GM19351 (cell line): ENCODE measurements at regions not wholly inside any gene's neighbourhood (a gene's known extent, or its start where the extent isn't known, plus 50 kb on each side); places are given as distances from the start of the nearest gene placed in this dataset.

Source experiments
- ATAC-seq: cut with Tn5 transposase; IDR thresholded peaks from one replicate; pipeline ENCODE4 v1.9.1; 2021; ENCODE audit warnings: mild to moderate bottlenecking, moderate library complexity; ENCODE audit not compliant: unreplicated experiment

GRCh38 chr9:129335464-129336129, 157.5 kb upstream of the IER5L start:
- no peak for ATAC-seq

GRCh38 chr9:129334105-129334935, 156.3 kb upstream of the IER5L start:
- no peak for ATAC-seq

GRCh38 chr9:129333617-129334104, 155.6 kb upstream of the IER5L start:
- ATAC-seq, result no peak

DNA sequence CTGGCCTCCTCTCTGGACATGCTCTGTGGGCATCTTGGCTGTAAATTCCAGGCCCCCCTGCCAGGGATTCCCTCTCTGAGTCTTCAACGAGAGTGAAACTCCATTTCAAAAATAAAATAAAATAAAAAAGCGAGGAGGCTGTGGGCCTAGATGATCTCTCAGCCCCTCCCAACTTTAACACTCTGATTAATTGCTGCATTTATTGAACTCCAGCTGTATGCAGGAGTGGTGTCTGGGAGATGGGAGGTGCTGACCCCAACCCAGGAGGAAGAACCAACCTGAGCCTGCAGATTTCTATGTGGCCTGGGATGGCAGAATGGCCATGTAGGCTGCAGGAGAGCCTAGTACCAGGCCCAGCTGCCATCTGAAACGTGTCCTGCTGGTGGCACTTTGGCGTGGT, 154.5 kb upstream of the IER5L start:
- no peak for ATAC-seq

DNA sequence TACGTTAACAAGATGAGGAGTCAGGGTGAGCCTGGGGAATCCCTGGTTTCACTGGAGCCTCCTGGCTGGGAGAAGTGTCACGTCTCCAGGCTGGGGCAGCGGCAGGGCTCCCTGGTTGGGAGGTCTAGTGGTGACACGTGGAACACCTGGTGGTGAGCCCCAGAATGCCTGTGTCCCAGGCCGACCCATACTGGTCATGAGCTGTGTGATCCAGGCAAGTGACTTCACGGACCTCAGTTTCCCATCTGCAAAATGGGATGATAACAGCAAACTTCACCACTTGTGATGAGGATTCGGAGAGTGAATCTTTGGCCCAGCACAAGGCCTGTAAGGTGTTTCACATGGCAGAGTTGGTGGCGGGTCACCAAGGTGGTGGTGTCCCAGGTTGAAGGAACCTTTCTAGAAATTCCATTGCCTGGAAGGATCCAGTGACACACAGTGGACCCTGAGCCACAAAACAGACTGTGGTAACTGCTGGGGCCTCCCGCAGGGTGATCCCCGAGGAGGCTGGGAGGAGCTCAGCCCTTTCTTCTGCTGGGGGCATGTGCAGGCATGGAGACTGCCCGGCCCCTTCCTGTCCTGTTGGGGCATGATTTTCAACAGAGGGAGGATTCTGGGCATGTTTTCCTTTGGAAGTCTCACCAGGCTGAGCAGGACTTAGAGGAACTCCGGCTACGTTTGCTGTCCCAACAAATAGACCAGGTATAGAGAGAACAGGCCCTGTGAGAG, 153.9 kb upstream of the IER5L start:
- no peak for ATAC-seq

DNA sequence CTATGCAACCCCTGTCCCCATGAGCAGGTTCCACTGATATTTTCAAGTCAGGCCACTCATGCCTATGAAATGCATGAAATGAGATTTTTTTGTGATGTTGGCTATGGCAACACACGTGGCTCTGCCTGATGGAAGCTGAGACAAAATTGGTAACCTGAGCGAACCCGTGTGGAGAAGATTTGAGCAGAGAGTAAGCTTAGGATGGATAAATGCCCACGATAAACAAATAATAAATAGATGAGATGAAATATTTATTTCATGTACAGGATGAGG, 153.4 kb upstream of the IER5L start:
- no peak for ATAC-seq

DNA sequence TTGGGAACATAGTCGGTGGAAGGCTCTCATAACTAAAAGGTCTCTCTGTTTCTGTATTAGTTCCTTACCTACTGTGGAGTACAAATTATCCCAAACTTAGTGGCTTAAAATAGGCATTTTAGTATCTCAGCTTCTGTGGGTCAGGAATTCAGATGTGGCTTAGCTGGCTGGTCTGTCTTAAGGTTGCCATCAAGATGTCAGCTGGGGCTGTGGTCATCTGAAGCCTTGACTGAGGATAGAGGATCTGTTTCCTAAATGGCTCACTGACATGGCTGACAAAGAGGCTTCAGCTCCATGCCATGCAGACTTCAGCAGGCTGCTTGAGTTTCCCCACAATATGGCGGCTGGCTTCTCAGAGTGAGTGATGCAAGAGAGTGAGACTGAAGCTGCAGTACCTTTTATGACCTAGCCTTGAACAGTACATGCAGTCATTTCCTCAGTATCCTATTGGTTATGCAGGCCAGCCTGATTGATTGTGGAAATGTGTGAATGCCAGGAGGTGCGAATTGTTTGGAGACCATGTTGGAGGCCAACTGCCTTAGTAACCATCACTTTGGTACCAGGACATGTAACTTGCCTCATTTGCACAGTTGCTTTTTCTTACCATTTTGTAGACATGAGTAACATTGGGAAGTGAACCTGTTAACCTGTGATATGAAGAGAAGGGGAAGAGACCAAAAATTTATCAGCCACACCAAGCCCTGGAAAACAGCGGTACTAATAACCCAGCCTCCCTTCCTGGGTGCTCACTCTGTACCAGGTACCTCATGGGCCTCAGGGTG, 152.8 kb upstream of the IER5L start:
- no peak for ATAC-seq

DNA sequence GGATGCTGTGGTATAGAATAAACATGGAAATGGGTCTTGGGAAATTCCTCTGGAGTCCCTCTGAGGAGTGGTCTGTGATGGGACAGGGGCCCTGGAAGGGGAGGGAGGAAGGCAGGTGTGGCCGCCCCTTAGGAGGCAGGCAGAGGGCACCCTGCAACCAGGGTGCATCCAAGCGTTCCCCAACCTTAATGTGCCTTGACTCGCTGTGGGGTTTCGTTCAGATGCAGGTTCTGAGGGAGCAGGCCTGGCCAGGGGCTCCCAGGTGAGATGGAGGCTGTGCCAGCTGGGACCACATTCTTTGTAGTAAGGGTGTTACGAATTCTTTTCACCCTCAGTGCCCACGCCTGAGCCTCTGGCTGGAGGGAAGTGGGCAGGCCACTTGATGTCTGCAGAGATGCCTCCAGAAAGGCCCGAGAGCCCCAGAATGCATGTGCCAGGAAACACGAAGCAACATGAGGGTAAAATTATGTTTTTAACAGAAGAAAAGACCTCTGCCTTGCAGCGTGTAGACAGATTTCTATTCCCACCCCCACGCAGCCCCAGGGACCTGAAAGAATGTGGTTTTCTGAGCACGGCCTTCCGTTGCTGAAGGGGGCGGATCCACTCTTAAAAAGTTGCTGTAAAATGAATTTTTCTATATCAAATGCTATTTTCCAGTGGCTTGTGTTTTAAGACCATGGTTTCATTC, 150.4 kb upstream of the IER5L start:
- no peak for ATAC-seq

DNA sequence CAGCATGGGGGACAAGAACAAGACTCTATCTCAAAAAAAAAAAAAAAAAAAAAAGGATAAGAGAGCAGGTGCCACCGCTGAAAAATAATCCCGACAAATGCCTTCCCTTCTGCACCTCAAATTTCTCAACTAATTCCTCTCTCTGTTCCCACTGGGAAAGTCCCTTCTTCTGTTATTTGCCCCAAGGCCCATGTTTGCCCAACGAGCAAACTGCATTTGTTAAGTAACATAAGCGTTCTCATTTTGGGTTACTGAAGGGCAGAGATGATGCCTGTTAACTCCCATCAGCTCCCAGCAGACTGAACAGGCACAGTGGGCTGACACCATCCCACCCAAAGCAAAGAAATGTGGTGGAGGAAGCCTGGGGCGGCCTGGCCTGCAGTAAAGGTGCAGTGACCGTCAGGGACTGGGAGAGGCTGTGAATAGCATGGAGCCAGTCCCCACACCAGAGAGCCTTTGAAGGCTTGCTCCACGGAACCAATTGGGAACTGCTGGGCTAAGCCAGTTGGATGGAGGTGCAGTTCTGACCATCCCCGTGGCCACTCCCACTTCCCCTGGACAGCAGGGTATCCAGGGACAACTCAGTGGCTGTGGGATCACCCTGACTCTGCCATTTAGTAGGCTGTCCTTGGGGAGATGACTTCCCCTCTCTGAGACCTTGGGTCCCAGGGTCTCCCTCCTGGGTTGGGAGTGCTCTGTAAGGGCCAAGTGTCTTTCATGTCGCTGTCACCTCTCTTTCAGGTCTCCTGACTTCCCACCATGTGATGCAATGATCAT, 149.7 kb upstream of the IER5L start:
- ATAC-seq, result no peak

DNA sequence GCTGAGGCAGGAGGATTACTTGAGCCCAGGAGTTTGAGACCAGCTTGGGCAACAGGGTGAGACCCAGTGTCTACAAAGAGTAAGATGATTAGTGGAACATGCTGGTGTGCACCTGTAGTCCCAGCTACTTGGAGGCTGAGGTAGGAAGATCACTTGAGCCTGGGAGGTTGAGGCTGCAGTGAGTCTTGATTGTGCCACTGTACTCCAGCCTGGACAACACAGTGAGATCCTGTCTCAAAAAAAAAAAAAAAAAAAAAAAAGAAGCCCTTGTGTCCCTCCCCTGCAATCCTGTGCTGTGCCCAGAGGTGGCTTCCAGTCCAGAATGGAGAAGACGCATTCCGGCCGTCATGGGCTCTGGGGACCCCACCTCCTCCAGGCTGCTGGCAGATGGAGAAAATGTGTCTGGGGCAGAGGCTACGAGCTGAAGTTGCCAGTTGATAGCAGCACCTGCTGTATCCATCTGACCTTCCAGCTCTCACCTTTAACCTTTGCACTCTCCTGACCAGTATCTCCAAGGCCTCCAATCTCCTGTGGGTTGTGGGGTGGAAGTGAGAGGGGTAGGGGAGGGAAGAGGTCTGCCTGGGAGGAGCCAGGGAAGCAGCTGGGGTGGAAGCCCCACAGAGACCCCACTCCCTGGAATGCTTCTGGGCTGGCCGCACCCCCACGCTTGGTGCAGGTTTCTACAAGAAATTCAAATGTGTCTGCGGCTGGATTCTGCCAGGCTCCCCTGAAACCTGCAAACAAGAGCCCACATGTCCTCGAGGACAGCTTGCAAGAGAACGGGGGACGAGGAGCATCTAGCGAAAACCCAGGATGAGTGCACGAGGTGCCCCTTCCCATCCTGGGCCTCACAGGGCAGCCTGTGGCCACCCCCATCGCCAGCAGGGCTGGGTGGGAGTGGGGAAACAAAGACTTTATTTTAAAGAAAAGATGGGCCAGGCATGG, 148.3 kb upstream of the IER5L start:
- no peak for ATAC-seq

DNA sequence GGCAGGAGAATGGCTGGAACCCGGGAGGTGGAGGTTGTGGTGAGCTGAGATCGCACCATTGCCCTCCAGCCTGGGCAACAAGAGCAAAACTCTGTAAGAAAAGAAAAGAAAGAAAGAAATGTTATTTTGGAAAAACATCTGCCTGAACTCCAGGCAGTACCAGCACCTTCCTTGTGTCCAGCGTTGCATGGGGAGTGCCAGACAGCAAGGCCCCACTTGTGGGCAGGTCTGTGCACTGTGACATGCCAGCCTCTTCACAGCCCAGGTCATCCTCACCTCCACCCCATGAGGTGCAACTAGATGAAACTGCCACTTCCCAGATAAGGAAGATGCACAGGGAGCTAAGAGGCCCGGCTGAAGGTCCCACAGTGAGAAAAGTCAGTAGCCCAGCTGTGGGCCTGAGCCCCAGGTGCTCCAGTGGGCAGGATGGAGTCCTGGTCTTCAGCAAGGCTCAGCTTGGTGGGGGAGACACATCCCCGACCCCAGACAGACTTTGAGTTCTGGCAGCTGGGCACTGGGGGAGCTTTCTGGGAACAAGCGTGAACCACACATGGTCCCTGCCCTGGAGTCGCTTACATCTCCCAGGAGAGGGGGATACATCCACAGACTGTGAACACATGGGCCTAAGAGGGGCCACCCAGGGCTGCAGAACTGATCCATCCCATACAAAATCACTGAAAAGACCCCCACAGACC, 146.9 kb upstream of the IER5L start:
- no peak for ATAC-seq

DNA sequence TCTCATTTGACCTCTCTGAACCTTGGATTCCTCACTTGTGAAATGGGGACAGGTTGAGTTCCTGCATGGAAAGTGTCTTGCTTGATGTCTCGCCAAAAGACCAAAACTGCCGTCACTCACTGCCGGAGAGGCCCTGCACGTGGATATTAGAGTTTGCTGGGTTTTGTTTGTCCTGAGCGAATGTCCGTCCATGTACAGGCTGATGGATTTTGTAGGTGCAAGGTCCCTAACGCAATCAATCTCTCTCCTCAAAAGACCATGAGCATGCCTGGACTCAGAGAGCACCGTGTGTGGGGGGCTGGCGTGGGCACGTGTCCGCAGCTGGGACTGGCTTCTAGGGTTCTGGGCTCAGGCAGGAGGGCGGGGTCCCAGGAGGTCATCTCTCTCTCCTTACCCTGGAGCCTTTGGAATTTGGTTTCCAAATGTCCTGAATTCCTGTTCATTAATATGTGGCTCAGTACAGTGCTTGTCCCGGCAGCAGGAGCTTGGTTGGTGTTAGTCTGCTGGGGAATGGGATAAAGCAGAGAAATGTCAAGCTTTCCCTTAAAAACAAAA, 146.0 kb upstream of the IER5L start:
- no peak for ATAC-seq

- no peak for ATAC-seq
Observed at GRCh38 chr9:129323376-129323998, 145.4 kb upstream of the IER5L start.

DNA sequence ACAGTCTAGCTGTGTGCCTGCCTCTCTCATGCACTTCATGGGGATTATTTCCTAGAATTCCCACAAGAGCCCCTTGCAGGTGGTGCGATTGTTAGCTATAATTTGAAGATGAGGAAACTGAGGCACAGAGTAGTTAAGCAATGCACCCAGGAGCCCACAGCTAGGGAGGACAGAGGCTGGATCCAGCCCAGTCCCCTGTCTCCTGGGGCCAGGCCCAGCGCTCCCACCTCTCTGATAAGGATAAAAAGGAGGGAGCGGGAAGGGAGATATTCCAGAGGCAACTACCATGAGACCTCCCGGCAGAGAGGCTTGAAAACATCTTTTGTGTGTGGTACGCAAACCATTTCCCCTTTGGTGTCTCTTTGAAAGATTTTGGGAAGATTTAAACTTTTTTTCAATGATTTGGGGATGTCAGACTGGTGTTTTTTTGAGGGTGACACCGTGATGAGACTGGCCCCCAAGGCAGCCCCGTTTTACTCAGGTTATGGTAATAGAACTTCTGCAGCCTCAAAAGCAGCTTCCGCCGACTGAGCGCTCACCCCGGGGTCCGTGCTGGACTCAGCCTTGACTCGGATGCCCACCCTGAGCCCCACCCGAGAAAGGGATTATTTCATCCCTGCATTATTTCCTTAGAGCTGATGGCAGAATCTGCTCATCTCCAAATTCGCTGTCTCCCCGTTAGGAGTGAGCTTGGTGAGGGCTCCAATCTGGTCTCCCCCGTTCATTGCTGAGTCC, 144.7 kb upstream of the IER5L start:
- ATAC-seq, result no peak

DNA sequence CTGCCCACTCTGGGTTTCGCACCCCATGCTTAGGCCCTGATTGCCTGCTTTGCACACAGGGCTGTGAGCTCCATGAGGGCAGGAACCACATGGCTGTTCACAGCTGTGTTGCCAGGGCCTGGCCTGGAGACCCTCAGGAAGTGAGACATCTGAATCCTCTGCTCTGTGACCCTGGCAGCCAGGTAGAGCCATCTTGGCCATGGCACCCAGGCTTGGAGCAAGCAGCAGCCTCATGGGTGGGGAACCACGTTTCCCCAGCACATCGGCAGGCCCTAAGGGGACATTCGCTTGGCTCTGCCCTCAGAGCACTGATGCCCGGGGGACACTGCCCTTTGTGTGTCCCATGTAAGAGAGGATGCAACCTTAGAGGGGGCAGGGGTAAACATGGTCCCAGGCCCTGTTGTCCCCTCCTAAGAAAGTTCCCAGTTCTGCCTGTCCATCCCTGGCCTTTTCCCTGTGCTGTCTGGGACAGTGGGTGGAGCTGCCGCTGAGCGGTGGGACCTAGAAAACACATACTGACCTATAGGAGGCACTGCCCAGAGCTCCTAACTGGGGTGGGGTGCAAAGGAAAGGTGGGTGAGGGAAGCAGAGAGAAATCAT, 144.1 kb upstream of the IER5L start:
- no peak for ATAC-seq

DNA sequence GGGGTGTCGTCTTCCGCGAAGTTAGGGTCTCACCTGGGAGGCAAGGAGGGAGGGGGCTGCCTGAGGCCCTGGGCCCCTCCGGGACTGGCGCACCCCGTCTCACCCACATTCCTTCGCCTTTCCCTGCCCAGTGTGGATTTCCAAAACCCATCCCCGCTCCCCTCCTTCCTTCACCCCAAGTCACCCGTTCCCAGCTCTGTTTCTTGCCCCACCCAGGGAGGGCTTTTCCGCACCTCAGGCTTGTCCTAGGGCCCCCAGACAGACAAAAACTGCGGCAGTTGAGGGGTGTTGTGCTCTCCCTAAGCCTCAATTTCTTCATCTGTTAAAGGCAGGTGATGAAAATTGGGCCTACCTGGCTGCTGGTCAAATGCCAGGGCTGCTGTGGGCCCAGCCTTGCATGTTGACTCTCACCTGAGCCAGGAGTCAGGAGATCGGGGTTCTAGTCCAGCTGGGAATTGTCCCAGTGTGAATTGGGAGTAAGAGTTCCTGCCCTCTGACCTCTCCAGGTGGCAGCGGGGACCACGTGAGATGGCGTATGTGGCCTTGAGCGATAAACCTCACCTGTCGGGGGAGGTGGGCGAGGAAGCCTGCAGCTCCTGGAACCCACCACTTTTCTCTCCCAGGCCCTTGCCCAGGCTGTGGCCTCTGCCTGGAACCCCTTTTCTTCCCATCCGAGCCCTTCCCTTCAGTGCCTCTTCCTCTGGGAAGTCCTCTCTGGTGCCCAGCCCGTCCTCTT, 143.4 kb upstream of the IER5L start:
- ATAC-seq, result no peak
